ENCODE measurements at regions not wholly inside any gene's neighbourhood (a gene's known extent, or its start where the extent isn't known, plus 50 kb on each side); places are given as distances from the start of the nearest gene placed in this dataset.

- TF ChIP-seq CTCF (IDR thresholded peaks at IDR 0.05), result no peak
- TF ChIP-seq EP300 (IDR thresholded peaks at IDR 0.05), result no peak
Measured at GRCh38 chr7:114823290-114823689, 98.6 kb upstream of the MDFIC start.
